ENCODE measurements at regions not wholly inside any gene's neighbourhood (a gene's known extent, or its start where the extent isn't known, plus 50 kb on each side); places are given as distances from the start of the nearest gene placed in this dataset.

DNA sequence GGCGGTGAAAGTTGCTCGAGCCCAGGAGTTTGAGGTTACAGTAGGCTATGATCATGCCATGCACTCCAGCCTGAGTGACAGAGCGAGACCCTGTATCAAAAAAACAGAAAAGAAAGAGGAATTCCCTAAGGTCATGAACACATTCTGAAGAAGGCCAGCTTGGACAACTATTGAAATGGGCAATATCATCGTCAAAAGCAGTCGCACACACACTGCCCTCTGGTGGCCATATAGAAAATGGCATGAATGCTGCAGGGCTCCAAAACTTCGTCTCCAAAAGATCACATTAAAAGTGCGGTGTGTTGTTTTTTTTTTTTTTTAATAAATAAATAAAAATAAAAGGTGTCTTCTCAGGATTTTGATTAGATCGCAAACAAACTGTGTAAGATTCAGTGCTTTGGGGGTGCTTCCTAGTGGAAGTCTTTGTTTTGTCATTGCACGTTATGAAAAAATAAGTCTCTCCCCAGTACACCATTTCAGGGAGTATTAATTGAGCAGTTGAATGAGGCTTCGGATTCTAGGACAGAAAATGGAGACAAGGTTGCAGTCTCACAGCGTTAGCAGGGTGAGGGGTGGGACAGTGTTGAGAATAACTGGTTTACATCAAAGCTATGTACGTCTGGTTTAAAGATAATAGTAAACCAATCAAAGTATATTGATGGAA lies 87.5 kb upstream of the FMN2 start:
- peak in 1 of 3 donors; percentile 49 for DNase-seq (ENCODE audit: low read depth in 2 of 3, low spot score in 2 of 3)

DNA sequence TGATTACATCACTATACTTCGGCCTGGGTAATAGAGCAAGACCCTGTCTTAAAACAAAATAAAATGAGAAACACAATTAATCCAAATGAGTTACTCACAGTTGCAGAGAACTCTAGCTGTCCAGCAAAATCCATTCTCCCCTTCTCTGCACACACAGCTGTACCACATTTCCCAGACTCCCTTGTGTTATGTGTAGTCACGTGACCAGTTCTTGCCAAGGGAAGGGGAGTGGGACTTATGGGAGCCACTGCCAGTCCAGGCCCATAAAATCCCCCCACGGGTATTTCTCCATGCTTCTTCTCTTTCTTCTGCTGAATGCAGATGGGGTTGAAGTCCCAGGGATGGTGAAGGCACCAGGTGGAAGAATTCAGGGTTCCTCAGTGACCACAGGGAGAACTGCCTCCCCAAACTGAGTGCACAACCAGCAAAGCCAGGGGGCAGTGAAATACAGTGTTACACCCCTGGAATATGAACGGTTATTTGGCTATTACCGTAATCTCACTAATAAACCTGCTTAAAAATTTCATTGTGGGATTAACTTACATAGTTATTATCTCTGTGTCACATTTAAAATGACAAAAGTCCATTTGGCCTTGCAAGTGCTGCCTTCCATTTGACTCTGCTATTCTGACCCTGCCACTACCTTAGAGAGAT lies 85.6 kb upstream of the FMN2 start:
- no peak for DNase-seq (ENCODE audit: low read depth in 2 of 3, low spot score in 2 of 3)

DNA sequence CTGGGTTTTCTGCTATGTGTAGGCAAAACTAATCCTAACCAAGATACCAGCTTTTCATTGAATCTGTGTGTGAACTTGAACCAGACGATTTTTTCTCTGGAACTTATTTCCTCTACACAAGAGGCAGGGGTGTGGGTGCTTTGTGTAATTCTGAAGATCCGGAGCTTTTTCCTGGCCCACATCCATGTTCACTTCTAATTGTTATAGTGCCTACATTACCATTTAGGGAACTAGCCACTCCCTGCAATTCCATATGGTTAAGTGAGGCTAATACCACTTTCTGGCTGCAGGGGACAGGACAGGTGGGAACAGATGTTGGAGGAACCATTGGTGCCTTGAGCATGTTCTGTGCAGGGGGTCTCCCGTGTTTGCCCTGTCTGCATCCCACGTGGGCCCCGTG lies 83.4 kb upstream of the FMN2 start:
- DNase-seq (ENCODE audit: low read depth in 2 of 3, low spot score in 2 of 3): no peak

DNA sequence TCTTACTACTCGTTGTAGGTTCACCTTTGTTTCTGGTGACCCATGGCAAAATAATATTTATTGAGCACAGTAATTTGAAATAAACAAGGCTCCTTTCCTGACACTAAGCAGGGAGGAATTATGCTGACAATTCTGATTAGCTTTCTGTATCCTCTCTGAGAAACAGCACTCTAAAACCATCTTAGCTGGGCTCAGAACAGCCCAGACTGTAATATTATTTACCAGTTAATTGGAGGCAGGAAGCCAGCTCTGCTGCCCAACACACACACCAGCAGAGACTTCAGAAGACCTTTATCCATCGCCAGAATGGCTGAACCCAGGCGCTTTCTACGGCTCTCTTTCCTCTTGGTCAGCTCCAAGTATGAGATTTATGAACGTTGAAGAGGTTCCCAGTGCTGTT lies 77.6 kb upstream of the FMN2 start:
- DNase-seq (ENCODE audit: low read depth in 2 of 3, low spot score in 2 of 3): no peak

DNA sequence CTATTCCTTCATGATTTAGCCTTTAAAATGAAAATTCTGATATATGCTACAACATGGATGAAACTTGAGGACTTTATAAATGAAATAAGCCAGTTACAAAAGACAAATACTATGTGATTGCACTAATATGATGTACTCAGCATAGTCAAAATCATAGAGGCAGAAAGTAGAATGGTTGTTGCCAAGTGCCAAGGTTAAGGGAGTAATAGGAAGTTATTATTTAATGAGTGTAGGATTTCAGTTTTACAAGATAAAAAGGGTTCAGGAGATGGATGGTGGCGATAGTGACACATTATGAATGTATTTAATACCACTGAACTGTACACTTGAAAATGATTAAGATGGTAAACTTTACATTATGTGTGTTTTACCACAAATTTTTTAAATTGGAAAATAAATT lies 73.1 kb upstream of the FMN2 start:
- no peak for DNase-seq (ENCODE audit: low read depth in 2 of 3, low spot score in 2 of 3)

DNA sequence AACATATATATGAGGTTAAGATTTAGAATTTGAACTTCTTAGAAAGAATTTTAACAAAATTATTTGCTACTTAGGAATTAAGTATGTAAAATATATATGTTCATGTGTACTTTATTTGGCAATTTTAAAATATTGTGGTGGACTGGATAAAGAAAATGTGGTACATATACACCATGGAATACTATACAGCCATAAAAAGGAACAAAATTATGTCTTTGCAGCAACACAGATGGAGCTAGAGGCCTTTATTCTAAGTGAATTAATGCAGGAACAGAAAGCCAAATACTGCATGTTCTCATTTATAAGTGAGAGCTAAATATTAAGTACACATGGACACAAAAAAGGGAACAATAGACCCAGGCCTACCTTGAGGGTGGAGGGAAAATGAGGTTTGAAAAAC lies 72.2 kb upstream of the FMN2 start:
- no peak for DNase-seq (ENCODE audit: low read depth in 2 of 3, low spot score in 2 of 3)

DNA sequence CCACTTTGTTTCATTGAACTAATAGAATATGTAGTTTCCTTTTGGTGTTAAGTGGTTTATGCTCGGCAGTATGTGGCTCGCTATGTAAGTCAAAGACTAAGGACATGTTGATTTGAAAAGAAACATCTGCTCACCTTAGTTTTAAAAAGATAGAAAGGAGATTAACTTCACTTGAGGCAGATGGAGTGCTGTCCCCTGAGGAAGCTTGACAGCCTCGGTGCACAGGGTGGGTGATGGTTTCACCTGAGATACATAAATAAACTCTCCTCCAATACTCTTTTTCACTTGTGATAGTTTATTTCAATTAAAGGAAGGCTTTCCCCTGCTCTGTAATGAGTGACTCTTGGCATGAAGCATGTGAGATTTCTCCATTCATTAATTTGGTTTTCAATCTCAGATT lies 70.8 kb upstream of the FMN2 start:
- no peak for DNase-seq (ENCODE audit: low read depth in 2 of 3, low spot score in 2 of 3)

DNA sequence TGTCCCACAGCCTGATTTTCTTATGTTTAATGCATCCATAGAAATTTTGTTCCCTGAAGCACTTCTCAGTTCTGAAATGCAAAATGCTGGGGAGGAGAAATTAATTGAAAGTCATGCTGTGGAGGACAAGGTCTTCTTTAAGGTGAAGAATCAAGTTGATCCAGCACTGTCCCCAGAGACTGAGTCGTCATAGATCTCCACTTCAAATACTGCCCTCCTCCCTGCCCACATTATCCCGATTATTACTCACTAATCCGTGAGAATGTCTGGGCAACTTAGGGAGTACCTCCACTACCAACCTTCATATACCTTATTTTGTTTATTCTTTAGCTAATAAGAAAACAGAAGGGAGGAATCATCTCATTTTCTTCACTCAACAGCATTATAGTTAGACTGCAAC lies 70.0 kb upstream of the FMN2 start:
- no peak for DNase-seq (ENCODE audit: low read depth in 2 of 3, low spot score in 2 of 3)

DNA sequence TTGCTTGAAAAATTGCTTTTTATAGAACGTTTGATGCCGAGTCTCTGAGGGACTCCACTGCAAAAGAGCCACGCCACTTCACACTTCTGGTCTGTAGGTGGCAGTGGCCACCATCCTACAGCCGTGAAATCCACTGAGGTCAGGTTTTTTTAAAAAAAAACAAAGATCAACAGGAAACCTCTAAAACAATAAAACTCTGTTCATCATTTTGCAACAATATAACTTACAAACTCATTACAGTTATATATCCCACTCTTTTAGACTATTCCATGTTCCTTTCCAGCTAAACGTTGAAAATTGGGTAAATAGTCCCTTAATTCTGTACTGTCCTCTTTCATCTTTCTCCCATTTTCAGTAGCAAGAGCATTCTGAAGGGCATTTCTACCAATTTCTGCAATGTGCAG lies 64.6 kb upstream of the FMN2 start:
- peak in 2 of 3 donors; percentile 12 to 61 for DNase-seq (ENCODE audit: low read depth in 2 of 3, low spot score in 2 of 3)

DNA sequence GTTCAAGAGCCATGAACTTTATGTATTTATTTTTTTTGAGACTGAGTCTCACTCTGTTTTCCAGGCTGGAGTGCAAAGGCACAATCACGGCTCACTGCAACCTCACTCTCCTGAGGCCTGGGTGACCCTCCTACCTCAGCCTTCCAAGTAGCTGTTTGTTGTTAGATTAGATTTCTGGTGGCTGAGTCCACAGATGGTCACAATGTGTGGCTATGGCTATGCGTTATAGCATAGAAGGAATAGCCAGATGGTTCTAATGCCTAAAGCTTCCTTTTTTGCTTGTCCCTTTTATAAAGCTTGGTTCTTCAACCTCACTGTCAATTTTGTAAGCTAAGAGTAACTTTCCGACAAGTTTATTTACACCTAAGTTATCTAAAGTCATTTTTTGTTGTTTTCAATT lies 62.3 kb upstream of the FMN2 start:
- DNase-seq (ENCODE audit: low read depth in 2 of 3, low spot score in 2 of 3): no peak

DNA sequence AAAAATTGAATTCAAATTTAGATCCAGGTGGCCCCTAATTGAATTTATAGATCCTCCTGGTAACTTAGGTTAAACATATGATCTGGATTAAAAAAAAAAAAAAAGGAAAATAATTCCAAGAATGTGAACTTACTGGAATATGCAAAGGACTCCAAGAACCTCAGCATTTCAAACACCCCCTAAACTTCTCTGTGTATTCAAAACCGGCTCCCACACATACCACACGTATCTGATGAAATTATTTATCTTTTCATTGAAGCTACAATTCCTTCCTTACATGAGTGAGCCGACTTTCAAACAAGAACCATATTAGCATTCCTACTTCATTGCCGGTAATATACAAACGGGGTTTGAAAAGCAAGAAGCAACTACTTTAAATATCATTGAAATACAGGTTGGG lies 61.4 kb upstream of the FMN2 start:
- no peak for DNase-seq (ENCODE audit: low read depth in 2 of 3, low spot score in 2 of 3)

DNA sequence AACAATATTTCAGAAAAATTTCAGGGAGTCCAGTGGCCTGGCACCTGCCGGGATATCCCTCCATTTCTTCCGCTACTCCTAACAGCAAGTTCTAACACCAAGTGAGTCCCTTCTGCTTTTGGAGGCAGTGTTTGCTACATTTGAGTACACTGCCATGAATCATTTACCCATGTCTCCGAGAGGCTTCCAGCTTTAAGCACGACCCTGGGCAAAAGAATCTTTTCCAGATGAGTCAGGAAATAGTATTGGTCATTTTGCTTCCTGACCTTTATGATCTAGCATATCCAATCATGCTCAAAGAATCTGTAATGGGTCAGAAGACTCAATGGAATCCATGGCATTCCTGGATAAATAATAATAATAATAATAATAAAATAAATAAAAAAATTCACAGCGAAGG lies 60.7 kb upstream of the FMN2 start:
- DNase-seq (ENCODE audit: low read depth in 2 of 3, low spot score in 2 of 3): no peak

DNA sequence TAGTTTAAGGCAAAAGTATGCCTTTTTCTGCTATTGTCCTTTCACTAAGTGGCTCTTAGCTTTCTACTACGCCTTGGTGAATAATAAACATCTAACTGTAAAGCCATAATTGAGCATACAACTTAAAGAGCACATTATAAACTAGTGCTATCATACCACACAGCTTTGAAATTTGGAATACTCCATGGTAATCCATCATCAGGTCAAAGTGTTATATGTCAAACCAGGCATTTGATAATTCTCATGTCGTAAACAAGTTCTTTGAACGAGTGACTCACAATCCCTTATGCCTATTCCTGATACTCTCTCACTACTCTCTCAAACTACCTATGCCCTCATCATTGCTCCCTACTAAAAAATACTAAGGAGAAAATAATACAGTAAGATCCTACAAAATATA lies 60.3 kb upstream of the FMN2 start:
- no peak for DNase-seq (ENCODE audit: low read depth in 2 of 3, low spot score in 2 of 3)

DNA sequence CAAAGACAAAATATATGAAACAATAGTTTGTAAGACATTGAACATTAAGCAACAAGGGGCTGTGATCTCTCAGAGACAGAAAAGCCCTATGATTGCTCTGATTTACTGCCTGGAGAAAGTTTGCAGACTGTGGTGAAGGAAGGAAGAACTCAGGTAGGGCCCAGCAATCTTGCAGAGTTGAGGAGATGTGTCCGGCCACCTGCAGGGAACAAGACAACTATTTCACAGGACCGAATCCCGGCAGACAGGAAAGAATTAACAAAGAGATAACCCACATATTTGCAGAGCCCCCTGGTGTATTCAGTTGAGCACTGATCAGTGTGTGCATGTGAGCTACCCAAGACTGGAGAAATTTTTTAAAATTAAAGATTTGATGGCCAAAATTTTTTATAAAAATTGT lies 58.3 kb upstream of the FMN2 start:
- DNase-seq (ENCODE audit: low read depth in 2 of 3, low spot score in 2 of 3): no peak

DNA sequence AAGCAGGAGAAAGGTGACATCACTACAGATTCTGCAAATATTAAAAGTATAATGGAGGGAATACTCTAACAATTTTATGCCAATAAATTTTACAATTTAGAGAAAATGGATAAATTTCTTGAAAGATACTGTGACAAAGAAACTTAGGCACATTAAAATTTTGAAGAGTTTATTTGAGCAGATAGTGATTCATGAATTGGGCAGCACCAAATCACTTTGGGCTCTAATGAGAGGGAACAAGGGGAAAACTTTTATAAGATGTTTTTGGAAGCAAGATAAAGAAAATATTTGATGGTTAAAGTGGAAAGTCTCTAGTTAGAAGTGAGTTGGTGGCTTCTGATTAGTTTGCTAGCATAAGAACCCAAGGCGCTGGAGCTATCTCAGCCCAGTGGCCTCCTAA lies 55.2 kb upstream of the FMN2 start:
- no peak for DNase-seq (ENCODE audit: low read depth in 2 of 3, low spot score in 2 of 3)

Measured in hematopoietic multipotent progenitor cell (in vitro differentiated cells).